NCI-H1092 treated with DMSO at 0.1 percent for 48 hours (cell line): ENCODE measurements at regions not wholly inside any gene's neighbourhood (a gene's known extent, or its start where the extent isn't known, plus 50 kb on each side); places are given as distances from the start of the nearest gene placed in this dataset.
"Not testable (repeated sequence)": the region's sequence is repeated elsewhere in the genome, so short reads cannot be mapped to it uniquely, and the experiment has no call there.

Source experiments
- DNase-seq: peaks from one replicate; lab custom pipeline; 2025; lab: John Stamatoyannopoulos, UW

GRCh38 chr2:52542297-52542696 is 1225.3 kb upstream of the CHAC2 start:
- no peak for DNase-seq

GRCh38 chr2:52539026-52539970 is 1228.3 kb upstream of the CHAC2 start:
- DNase-seq = no peak

DNA sequence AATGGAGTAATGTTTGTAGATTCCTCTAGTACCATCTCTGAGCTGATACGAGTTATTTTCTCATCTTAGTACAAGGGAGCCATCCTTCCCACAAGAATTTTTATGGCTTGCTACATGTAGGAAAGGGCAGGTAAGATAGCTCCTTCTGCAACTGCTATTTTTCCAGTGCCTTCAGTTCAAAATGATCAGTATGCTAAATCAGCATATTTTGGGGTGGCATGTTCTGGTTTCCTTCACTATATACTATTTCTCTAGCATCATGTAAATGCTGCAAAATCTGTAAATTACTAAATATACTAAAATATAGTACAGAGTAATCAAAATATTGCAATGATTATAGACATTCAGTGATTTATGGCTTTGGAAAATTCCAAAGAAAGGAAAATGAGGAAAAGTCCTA is 1230.0 kb upstream of the CHAC2 start:
- no peak for DNase-seq

GRCh38 chr2:52536929-52537460 is 1230.6 kb upstream of the CHAC2 start:
- no peak for DNase-seq

GRCh38 chr2:52532956-52533355 is 1234.6 kb upstream of the CHAC2 start:
- no peak for DNase-seq

DNA sequence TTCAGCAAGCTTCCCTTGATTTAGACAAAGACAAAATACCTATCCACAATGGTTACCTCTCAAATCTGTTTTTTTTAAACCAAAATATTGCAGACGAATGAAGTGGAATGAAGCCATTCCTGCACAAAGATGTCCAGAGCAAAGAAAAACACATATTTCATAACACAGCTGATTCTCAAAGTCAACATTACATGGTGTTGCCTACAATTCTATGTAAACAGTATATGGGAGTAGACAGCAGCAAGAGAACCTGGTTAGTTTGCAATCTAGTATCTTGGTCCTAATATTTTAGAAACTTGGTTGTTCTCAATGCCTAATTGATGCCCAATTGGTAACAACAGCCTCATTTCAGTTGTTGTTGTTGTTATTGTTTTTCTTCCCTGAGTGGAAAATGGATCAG is 1240.9 kb upstream of the CHAC2 start:
- no peak for DNase-seq

GRCh38 chr2:52520644-52521043 is 1247.0 kb upstream of the CHAC2 start:
- no peak for DNase-seq

DNA sequence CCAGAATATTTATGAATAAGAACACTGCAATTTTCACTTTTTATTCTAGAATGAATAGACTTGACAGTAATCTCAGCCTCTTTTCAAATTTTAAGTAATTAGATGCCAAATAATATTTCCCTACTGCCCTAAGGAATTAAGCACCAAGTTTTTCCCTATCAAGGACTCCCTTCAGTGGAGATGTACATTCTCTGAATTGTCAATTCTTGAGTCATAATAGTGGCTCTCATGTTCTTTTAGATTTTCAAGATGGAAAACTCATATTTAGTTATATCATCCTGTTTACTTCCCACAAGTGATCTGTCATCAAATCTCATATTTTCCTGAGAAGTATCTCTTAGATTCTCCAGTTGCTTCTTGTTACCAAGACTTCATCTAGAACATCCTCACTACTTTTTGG is 1248.9 kb upstream of the CHAC2 start:
- no peak for DNase-seq

DNA sequence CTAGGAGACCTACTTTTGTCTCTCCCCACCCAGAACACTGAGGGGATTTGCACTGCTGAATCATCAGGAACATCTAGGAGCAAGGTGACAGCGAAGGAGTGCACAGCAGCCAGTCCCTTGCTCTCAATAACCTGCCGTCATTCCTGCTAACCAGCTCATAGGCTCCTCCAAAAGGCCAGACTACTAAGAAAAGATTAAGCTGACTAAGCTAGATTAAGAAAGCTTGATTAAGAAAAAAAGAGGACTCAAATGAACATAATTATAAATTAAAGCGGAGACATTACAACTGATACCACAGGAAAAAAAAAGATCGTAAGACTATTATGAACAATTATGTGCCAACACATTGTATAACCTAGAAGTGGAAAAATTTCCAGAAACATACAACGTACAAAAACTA is 1254.8 kb upstream of the CHAC2 start:
- no peak for DNase-seq

DNA sequence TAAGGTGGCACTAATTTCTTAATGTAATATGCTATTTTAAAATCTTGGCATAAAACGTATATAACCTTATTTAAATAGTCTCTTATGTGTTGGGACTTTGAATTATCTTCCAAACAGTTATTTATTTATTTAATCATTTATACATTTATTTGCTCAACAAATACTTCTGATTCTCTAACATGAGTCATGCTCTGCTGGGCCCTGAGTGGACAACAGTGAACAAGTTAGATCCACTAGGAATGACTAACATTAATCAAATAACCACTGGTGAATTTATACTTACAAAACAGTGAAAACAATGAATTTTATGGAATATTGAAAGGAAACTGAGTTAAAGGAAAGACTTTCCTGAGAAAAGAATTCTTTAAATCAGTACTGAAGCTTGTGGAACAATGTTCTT is 1257.2 kb upstream of the CHAC2 start:
- DNase-seq = no peak

DNA sequence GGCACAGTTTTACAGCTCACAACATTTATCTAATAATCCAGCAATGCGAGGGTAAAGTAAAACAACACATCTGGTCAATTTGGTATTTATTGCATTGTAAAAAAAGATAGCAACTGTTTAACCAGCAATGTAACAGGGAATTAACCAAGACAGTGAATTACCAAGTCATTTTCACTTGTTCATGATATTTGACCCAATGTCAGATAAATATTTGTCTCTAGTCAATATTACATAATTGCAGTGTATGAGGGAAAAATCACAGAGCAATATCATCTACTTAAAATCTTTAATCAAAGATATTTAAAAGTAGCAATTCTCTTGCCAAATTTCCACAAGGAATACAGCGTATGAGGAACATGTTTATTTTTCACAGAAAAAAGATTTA is 1265.1 kb upstream of the CHAC2 start:
- no peak for DNase-seq

DNA sequence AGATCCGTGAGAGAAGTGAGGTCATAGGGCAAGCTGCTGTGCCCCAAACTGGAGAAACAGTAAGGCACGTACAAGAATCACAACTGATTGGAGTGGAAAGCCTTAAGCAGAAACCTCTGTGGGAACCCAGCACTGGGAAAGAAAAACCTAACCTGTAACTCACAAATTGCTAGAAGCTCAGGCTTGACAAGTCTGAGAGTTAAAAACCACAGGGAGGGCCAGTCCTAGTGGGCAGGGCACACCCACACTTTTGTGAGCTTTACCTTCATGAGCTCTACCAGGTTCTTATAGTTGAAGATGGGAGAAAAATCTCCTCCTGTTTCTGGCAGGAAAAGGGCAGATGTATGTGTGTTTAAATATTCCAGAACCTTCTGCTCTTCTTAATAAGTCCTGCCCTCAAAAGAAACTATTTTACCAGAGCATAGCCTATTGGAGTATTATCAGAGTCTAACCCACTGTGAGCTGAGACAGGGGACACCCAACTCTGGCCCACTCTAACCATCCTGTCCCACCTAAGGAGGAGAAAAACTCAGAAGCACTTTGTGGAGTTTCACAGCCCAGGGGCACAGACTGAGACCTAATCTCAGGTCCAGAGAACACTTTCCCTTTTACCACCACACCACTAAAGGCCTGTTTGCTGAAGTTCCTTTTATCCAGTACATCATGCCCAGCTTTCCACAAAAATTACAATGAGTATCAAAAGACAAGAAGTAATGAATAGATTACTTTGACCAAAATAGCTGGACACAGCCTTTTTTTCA is 1265.7 kb upstream of the CHAC2 start:
- DNase-seq = no peak

- DNase-seq = no peak
These were observed 1267.0 kb upstream of the CHAC2 start for GRCh38 chr2:52500561-52500960.

DNA sequence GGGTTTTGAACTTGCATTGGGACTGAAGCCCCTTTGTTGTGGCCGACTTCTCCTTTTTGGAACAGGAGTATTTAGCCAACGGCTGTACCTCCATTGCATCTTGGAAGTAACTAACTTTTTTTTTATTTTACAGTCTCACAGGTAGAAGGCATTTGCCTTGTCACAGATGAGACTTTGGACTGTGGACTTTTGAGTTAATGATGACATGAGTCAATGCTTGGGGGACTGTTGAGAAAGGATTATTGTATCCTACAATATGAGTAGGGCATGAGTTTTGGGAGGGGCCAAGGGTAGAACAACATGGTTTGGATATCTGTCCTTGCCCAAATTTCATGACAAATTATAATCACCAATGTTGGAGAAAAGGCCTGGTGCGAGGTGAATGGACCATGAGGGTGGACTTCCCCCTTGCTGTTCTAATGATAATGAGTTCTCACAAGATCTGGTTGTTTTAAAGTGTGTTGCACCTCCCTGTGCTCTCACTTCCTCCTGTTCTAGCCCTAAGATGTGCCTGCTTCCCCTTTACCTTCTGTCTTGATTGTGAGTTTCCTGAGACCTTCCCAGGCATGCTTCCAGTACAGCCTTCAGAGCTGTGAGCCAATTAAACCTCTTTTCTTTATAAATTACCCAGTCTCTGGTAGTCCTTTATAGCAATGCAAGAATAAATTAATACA is 1269.4 kb upstream of the CHAC2 start:
- DNase-seq = no peak

DNA sequence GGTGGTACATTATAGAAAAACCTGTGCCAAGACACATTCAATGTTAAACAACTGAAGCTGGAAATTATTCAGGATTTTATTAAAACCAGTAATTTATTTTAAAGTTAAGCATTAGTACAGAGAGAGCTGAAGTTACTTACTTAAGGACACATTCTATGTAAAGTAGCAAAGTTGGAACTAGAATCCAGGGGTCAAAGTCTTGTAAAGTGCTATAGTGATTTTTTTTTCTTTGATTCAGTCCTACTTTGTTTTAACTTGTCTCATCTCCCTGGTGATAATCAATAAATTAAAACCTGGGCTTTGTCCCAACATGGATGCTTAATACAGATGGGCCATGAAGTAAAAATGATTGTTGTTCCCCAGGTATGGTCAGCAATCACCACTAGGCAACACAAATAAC is 1271.8 kb upstream of the CHAC2 start:
- DNase-seq = no peak

DNA sequence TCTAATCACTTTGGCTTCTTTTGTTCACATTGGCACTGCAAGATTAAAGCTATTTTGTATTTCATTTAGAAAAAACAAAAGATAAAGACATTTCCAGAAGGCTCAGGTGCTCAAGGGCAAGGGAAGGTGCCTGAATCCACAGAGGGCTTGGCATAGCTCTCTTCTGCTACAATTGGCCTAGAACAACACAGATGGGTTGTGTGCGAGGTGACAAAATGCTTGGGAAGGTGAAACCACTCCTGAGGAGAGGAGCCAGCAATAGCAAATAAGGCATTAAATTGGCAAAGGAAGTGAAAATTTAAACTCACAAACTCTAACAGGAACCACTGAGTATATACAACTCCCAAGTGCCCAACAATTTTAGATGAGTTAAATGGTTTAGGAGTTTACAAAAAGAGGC is 1290.4 kb upstream of the CHAC2 start:
- no peak for DNase-seq

- DNase-seq = no peak
These were observed 1292.0 kb upstream of the CHAC2 start for GRCh38 chr2:52475590-52475989.

GRCh38 chr2:52474091-52474490 is 1293.5 kb upstream of the CHAC2 start:
- DNase-seq = no peak

- no peak for DNase-seq
These were observed 1294.1 kb upstream of the CHAC2 start for GRCh38 chr2:52473526-52473925.

GRCh38 chr2:52470457-52470856 is 1297.1 kb upstream of the CHAC2 start:
- not testable (repeated sequence) for DNase-seq

GRCh38 chr2:52467189-52467588 is 1300.4 kb upstream of the CHAC2 start:
- DNase-seq = no peak

DNA sequence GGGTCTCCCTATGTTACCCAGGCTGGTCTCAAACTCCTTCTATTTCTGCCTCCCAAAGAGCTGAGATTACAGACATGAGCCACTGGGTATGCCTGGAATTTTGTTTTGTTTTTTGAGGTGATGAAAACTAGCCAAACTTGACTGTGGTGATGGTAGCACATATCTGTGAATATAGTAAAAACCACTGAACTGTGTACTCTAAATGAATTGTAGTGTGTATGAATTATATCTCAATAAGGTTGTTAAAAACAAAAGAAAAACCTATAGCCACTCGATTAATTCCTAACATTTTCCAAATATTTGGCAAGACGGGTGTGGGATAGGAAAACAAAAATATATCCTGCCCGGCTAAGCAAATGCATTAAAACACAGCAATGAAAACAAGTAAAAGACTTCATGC is 1302.3 kb upstream of the CHAC2 start:
- no peak for DNase-seq

DNA sequence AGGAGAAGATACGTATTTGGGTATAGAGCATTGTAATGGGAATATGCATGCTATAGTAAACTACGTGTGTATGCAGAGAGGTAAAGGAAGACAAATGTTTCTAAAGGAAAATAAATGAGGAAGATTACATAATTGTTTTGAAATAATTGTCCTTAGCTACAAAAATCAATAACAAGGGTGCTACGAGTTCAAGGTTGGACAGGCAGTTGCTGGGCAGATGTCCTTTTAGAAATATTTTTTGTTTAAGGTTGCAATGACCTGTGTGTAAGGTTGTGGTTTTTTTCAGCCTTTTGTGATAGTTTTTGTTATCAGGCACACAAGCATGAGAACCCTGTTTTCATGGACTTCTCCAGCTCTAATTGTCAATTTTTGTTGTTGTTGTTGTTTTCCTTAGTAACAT is 1304.1 kb upstream of the CHAC2 start:
- DNase-seq = no peak
